Endothelial cell of umbilical vein (primary cell): ENCODE measurements at regions not wholly inside any gene's neighbourhood (a gene's known extent, or its start where the extent isn't known, plus 50 kb on each side); places are given as distances from the start of the nearest gene placed in this dataset.

Experiments used
- BruUV-seq: library from RNA; stranded (reverse); fragments of 400-500 nt; replicated peaks from 2 replicates; lab custom pipeline; 2021; lab: Mats Ljungman, UMichigan
- CTCF ChIA-PET: fragments of 300-600, 350-600 bp; sonication (Branson Sonifier 250); formaldehyde crosslinking; loops from one replicate; lab custom pipeline; 2021; ENCODE audit warnings: antibody characterized with exemption, inconsistent platforms; lab: Charles Lee
- POLR2A ChIA-PET: fragments of 300-600, 350-600 bp; sonication (Branson Sonifier 250); formaldehyde crosslinking; loops from one replicate; lab custom pipeline; 2021; ENCODE audit warnings: antibody characterized with exemption, inconsistent platforms; lab: Charles Lee
- DNase-seq: peaks from one replicate; pipeline ENCODE4 v3.0.0-alpha.2; 2011; ENCODE audit warnings: low read depth, low spot score
- FAIRE-seq: peaks from 2 replicates; lab custom pipeline; 2011; peaks lifted over from hg19 to GRCh38; lab: Jason Lieb, UNC
- H2AFZ ChIP-seq: 2 replicates; pipeline ENCODE4 v1.6.0; 2012; ENCODE audit warnings: low read depth, low read length, control low read depth, inconsistent platforms
- H3K27ac ChIP-seq: 2 replicates; pipeline ENCODE4 v1.5.1; 2011; ENCODE audit warnings: low read depth, mild to moderate bottlenecking, control low read depth, low read length, moderate library complexity; ENCODE audit not compliant: insufficient read depth
- H3K27me3 ChIP-seq, 2 experiments: 2 replicates each; pipeline versions ENCODE4 v1.6.0 to v1.6.1; 2011; ENCODE audit warnings: low read length in 2 of 2, mixed read lengths in 1 of 2; ENCODE audit not compliant: control insufficient read depth in 2 of 2, insufficient read depth in 2 of 2
- H3K36me3 ChIP-seq, 2 experiments: 2 replicates in 1 of 2; 3 replicates in 1 of 2; pipeline ENCODE4 v1.5.1; 2011; ENCODE audit warnings: low read length in 2 of 2, mild to moderate bottlenecking in 1 of 2, moderate library complexity in 1 of 2; ENCODE audit not compliant: control insufficient read depth in 2 of 2, insufficient read depth in 2 of 2; ENCODE audit errors: extremely low read depth in 1 of 2
- H3K4me1 ChIP-seq: 3 replicates; pipeline ENCODE4 v1.5.1; 2011; ENCODE audit warnings: mild to moderate bottlenecking, low read length; ENCODE audit not compliant: control insufficient read depth, insufficient read depth; ENCODE audit errors: extremely low read depth
- H3K4me2 ChIP-seq: 2 replicates; pipeline ENCODE4 v1.6.1; 2011; ENCODE audit warnings: low read length, control low read depth, mixed read lengths; ENCODE audit not compliant: insufficient read depth
- H3K4me3 ChIP-seq, 3 experiments: fragments of 200-600 bp in 1 of 3; sonication (generic), shearing (Covaris generic) in 1 of 3; replicated peaks in 1 of 3; 2 replicates each; pipeline ENCODE4 v1.5.1; 2011 to 2016; ENCODE audit warnings: control low read depth in 3 of 3, low read length in 3 of 3, mild to moderate bottlenecking in 2 of 3, inconsistent platforms in 1 of 3, low read depth in 1 of 3, moderate library complexity in 1 of 3; ENCODE audit not compliant: insufficient read depth in 1 of 3
- H3K79me2 ChIP-seq: 2 replicates; pipeline ENCODE4 v1.6.0; 2012; ENCODE audit warnings: low read length, inconsistent platforms; ENCODE audit not compliant: control insufficient read depth, insufficient read depth
- H3K9ac ChIP-seq: replicated peaks from 2 replicates; pipeline ENCODE3; 2011; ENCODE audit warnings: low read length, control low read depth; ENCODE audit not compliant: insufficient read depth; ENCODE audit errors: extremely low read depth
- H3K9me1 ChIP-seq: replicated peaks from 3 replicates; pipeline ENCODE4 v1.6.0; 2011; ENCODE audit warnings: mild to moderate bottlenecking, low read length; ENCODE audit not compliant: control insufficient read depth, insufficient read depth; ENCODE audit errors: extremely low read depth
- H3K9me3 ChIP-seq: replicated peaks from 2 replicates; pipeline ENCODE4 v1.5.1; 2012; ENCODE audit warnings: low read length, inconsistent platforms; ENCODE audit not compliant: control insufficient read depth, insufficient read depth
- H4K20me1 ChIP-seq: replicated peaks from 2 replicates; pipeline ENCODE3; 2011; ENCODE audit warnings: mild to moderate bottlenecking, low read length; ENCODE audit not compliant: control insufficient read depth, insufficient read depth; ENCODE audit errors: extremely low read depth
- EZH2 ChIP-seq: IDR thresholded peaks from 2 replicates; pipeline ENCODE4 v1.6.1; 2012; ENCODE audit warnings: borderline replicate concordance, low read depth, mild to moderate bottlenecking, moderate library complexity, low read length, inconsistent platforms; ENCODE audit not compliant: severe bottlenecking
- FOS ChIP-seq: IDR thresholded peaks from 2 replicates; pipeline ENCODE4 v1.6.1; 2011; ENCODE audit warnings: mild to moderate bottlenecking, low read length, moderate library complexity, borderline replicate concordance; ENCODE audit not compliant: insufficient read depth
- GATA2 ChIP-seq: IDR thresholded peaks from 2 replicates; pipeline ENCODE4 v1.7.0; 2011; ENCODE audit warnings: low read depth, mild to moderate bottlenecking, moderate library complexity, mixed read lengths, low read length; ENCODE audit not compliant: insufficient read length, insufficient read depth
- JUN ChIP-seq: IDR thresholded peaks from 2 replicates; pipeline ENCODE4 v1.6.1; 2011; ENCODE audit warnings: borderline replicate concordance, low read depth; ENCODE audit not compliant: insufficient read length, insufficient read depth
- MYC ChIP-seq: IDR thresholded peaks from one replicate; pipeline ENCODE4 v1.6.1; 2011; ENCODE audit warnings: mild to moderate bottlenecking, low read depth, low read length
- POLR2A ChIP-seq: IDR thresholded peaks from 2 replicates; pipeline ENCODE4 v1.6.1; 2012; ENCODE audit warnings: low read depth, mild to moderate bottlenecking, control low read depth, low read length
- POLR2AphosphoS5 ChIP-seq: IDR thresholded peaks from 2 replicates; pipeline ENCODE4 v1.6.1; 2012; ENCODE audit warnings: low read depth, mild to moderate bottlenecking, control low read depth, low read length, moderate library complexity; ENCODE audit not compliant: insufficient read depth
- dilution Hi-C: fragments of 300-500 bp; cut with MboI; formaldehyde crosslinking; loops from one replicate; pipeline ENCODE4 v1.15.0; 2019; ENCODE audit warnings: low sequenced_read_pairs; ENCODE audit not compliant: extremely low pct_ligation_motif_present
- intact Hi-C: fragments of 100-400 bp; cut with micrococcal nuclease; formaldehyde crosslinking; loops from one replicate; pipeline ENCODE4 v1.10.0; 2022
- TF ChIP-seq, protein P1 (sequence below): IDR thresholded peaks from 2 replicates; pipeline ENCODE4 v1.6.1; 2011; ENCODE audit not compliant: insufficient read depth, insufficient read length
- TF ChIP-seq, protein P2 (sequence below), 2 donors: IDR thresholded peaks; 1 replicate in 1 of 2; 2 replicates in 1 of 2; pipeline ENCODE4 v1.5.1; 2011; ENCODE audit warnings: low read length in 2 of 2, mild to moderate bottlenecking in 2 of 2, moderate library complexity in 2 of 2, control low read depth in 1 of 2, inconsistent platforms in 1 of 2, low read depth in 1 of 2; ENCODE audit not compliant: insufficient read depth in 1 of 2; ENCODE audit errors: extremely low read depth in 1 of 2

DNA sequence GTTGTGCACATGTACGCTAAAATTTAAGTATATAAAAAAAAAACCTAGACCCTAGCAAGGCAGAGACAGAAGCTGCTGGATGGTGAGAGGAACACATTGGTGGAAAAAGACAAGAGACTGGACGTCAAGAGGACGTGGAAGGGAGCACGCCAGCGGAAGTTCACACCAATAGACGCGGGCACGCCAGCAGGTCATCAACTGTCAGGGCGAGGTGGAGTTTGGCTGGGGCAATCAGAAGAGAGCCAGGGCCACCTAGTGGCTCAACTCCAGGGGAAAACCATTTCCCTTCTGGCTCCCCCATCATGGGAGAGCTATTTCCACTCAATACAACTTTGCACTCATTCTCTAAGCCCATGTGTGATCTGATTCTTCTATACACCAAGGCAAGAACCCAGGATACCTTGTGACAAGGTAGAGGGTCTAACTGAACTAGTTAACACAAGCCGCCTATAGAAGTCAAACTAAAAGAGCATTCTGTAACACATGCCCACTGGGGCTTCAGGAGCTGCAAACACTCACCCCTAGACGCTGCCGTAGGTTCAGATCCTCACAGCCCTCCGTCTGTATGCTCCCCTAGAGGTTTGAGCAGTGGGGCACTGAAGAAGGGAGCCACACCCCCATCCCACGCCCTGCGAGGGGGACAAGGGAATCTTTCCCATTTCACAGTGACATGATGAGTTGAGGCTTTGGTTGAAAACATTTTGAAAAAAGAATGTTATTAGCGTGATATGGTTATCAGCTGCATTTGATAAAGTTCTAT lies 702.7 kb downstream of the TMTC2 start:
- POLR2A ChIA-PET: no interaction called here
- CTCF ChIA-PET: interaction anchor here (1.2 kb wide), 1 partner anchor 703 kb away, joined by 6 read pairs; the partner anchor contains the start of gene TMTC2
- Histone ChIP-seq H2AFZ (no peak overlapping the region), H3K9me1 (no peaks in the 10 kb centered on the region), H3K4me1 (no peaks in the 10 kb centered on the region), H3K9ac (no peak overlapping the region), H3K27ac (no peak overlapping the region), H3K36me3 (no peaks in the 10 kb centered on the region), H3K79me2 (no peaks in the 10 kb centered on the region), H4K20me1 (no peaks in the 10 kb centered on the region), H3K4me2 (no peak overlapping the region), H3K4me3 (no peak overlapping the region), H3K27me3 (no peaks in the 10 kb centered on the region), H3K9me3 (no peaks in the 10 kb centered on the region)
- TF ChIP-seq JUN (no peak), MYC (no peak), POLR2A (no peak), POLR2AphosphoS5 (no peak), EZH2 (no peak), FOS (no peak), GATA2 (no peak)
- TF ChIP-seq, protein P1, sequence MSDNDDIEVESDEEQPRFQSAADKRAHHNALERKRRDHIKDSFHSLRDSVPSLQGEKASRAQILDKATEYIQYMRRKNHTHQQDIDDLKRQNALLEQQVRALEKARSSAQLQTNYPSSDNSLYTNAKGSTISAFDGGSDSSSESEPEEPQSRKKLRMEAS: no peak
- TF ChIP-seq, protein P2, sequence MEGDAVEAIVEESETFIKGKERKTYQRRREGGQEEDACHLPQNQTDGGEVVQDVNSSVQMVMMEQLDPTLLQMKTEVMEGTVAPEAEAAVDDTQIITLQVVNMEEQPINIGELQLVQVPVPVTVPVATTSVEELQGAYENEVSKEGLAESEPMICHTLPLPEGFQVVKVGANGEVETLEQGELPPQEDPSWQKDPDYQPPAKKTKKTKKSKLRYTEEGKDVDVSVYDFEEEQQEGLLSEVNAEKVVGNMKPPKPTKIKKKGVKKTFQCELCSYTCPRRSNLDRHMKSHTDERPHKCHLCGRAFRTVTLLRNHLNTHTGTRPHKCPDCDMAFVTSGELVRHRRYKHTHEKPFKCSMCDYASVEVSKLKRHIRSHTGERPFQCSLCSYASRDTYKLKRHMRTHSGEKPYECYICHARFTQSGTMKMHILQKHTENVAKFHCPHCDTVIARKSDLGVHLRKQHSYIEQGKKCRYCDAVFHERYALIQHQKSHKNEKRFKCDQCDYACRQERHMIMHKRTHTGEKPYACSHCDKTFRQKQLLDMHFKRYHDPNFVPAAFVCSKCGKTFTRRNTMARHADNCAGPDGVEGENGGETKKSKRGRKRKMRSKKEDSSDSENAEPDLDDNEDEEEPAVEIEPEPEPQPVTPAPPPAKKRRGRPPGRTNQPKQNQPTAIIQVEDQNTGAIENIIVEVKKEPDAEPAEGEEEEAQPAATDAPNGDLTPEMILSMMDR (IDR thresholded peaks at IDR 0.05; ENCODE audit: extremely low read depth in 1 of 2, insufficient read depth in 1 of 2, low read depth in 1 of 2, low read length in 2 of 2): no peak
- dilution Hi-C loops: no loop called here
- no peak for DNase-seq
- intact Hi-C loops: loop anchor here (2.0 kb wide), 1 partner anchor 705 kb away; no protein-coding TSS in a partner anchor
- no TSS peak for BruUV-seq
- no peak for FAIRE-seq
